ENCODE measurements at regions not wholly inside any gene's neighbourhood (a gene's known extent, or its start where the extent isn't known, plus 50 kb on each side); places are given as distances from the start of the nearest gene placed in this dataset.

GRCh38 chr4:153140294-153140693 lies 63.9 kb upstream of the TRIM2 start:
- no peak for TF ChIP-seq YY1 (IDR thresholded peaks at IDR 0.05)
- TF ChIP-seq, protein P1, sequence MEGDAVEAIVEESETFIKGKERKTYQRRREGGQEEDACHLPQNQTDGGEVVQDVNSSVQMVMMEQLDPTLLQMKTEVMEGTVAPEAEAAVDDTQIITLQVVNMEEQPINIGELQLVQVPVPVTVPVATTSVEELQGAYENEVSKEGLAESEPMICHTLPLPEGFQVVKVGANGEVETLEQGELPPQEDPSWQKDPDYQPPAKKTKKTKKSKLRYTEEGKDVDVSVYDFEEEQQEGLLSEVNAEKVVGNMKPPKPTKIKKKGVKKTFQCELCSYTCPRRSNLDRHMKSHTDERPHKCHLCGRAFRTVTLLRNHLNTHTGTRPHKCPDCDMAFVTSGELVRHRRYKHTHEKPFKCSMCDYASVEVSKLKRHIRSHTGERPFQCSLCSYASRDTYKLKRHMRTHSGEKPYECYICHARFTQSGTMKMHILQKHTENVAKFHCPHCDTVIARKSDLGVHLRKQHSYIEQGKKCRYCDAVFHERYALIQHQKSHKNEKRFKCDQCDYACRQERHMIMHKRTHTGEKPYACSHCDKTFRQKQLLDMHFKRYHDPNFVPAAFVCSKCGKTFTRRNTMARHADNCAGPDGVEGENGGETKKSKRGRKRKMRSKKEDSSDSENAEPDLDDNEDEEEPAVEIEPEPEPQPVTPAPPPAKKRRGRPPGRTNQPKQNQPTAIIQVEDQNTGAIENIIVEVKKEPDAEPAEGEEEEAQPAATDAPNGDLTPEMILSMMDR (IDR thresholded peaks at IDR 0.05; ENCODE audit: low read depth, low read length, missing input control), result no peak
- TF ChIP-seq RAD21 (IDR thresholded peaks at IDR 0.05), result no peak
- TF ChIP-seq TAF1 (conservative IDR thresholded peaks at IDR 0.05), result no peak
- TF ChIP-seq REST (IDR thresholded peaks at IDR 0.05), result no peak
